ENCODE measurements at regions not wholly inside any gene's neighbourhood (a gene's known extent, or its start where the extent isn't known, plus 50 kb on each side); places are given as distances from the start of the nearest gene placed in this dataset.

DNA sequence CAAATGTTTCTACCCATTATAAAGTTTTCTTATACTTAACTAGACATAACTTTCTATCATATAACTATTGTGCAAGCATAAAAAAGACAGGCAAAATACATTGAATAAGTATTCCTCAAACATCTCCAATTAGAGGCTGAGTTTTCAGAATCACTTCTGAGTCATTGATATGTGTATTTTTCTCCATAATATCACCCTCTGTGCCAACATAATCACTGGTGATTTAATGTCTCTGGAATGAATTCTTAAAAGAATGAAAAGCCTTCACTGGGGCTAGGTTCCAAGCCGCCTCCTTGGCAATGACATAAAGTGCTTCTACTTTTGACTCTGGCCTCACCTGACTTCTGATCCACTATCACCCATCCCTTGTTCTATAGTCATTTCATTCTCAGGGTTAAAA is 197.0 kb upstream of the E2F8 start:
- TF ChIP-seq, protein P1, sequence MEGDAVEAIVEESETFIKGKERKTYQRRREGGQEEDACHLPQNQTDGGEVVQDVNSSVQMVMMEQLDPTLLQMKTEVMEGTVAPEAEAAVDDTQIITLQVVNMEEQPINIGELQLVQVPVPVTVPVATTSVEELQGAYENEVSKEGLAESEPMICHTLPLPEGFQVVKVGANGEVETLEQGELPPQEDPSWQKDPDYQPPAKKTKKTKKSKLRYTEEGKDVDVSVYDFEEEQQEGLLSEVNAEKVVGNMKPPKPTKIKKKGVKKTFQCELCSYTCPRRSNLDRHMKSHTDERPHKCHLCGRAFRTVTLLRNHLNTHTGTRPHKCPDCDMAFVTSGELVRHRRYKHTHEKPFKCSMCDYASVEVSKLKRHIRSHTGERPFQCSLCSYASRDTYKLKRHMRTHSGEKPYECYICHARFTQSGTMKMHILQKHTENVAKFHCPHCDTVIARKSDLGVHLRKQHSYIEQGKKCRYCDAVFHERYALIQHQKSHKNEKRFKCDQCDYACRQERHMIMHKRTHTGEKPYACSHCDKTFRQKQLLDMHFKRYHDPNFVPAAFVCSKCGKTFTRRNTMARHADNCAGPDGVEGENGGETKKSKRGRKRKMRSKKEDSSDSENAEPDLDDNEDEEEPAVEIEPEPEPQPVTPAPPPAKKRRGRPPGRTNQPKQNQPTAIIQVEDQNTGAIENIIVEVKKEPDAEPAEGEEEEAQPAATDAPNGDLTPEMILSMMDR (IDR thresholded peaks at IDR 0.05; ENCODE audit: poor library complexity), result no peak
- no peak for TF ChIP-seq EZH2phosphoT487 (IDR thresholded peaks at IDR 0.05; ENCODE audit: low read depth, severe bottlenecking, unreplicated experiment)
